ENCODE measurements at regions not wholly inside any gene's neighbourhood (a gene's known extent, or its start where the extent isn't known, plus 50 kb on each side); places are given as distances from the start of the nearest gene placed in this dataset.

- ATAC-seq, result peak; percentile 15; the same call in 2 of the 3 replicates
- DNase-seq (ENCODE audit: extremely low read depth in 1 of 4, low spot score in 3 of 4), result no peak
- no peaks in the 10 kb centered on the region for H3K79me2 ChIP-seq (ENCODE audit: control insufficient read depth, insufficient read depth, low read length)
- 7% methylated on average over 2 of the region's 2 CpGs for WGBS (ENCODE audit: insufficient coverage, low coverage, missing lambda C conversion rate)
- peak overlapping the region in 1 of 2 experiments; percentile 60; a peak in 2 of 4 replicates for H3K9ac ChIP-seq (ENCODE audit: insufficient read depth in 1 of 2, low read depth in 2 of 2, low read length in 2 of 2)
- H3K9me3 ChIP-seq (replicated peaks; ENCODE audit: control insufficient read depth, insufficient read depth, low read depth, low read length), result no peaks in the 10 kb centered on the region
- H3K4me3 ChIP-seq, result no peak overlapping the region
- in situ Hi-C loops (cut with MboI) (no loop called here), intact Hi-C loops (cut with micrococcal nuclease) (loop anchor here (5.0 kb wide), 1 partner anchor 180 kb away; the partner anchor contains the start of gene ZNF770)
- no TSS peak for BruUV-seq (replicated peaks)
- POLR2A ChIA-PET, result interaction anchor here (1.2 to 1.7 kb wide), 2 partner anchors 8 to 14 kb away, joined by 3 to 4 read pairs; no protein-coding TSS in a partner anchor
- H3K27ac ChIP-seq (ENCODE audit: extremely low read depth, low read depth, low read length), result peak overlapping the region; percentile 94
- CTCF ChIA-PET (ENCODE audit: low intra/inter-chr PET ratio), result no interaction called here
- peak overlapping the region; percentile 86 for H2AFZ ChIP-seq (ENCODE audit: low read depth, low read length)
- H4K20me1 ChIP-seq (replicated peaks; ENCODE audit: control insufficient read depth, insufficient read depth, low read length), result no peaks in the 10 kb centered on the region
- H3K4me1 ChIP-seq (replicated peaks in 1 of 2; ENCODE audit: control insufficient read depth in 2 of 2, insufficient read depth in 2 of 2, low read length in 2 of 2), result peaks cover 6 to 40% of the 10 kb centered on the region in 2 experiments; a peak in 4 of 5 replicates
- TF ChIP-seq PBX2 (CRISPR knock-in tag; IDR thresholded peaks at IDR 0.05; ENCODE audit: low read depth), result no peak
- TF ChIP-seq PBX2 (tag; conservative IDR thresholded peaks at IDR 0.05; ENCODE audit: low read depth), result peak; percentile 74
- no peak for TF ChIP-seq CCAR2 (IDR thresholded peaks at IDR 0.05; ENCODE audit: low read depth, low read length)
- TF ChIP-seq MEIS2 (IDR thresholded peaks at IDR 0.05; ENCODE audit: partially characterized antibody), result peak; percentile 81
- TF ChIP-seq TAL1 (IDR thresholded peaks at IDR 0.05), result peak; percentile 26
- TF ChIP-seq CBFB (CRISPR knock-in tag; IDR thresholded peaks at IDR 0.05), result no peak
- TF ChIP-seq ATF3 (IDR thresholded peaks at IDR 0.05), result no peak
- TF ChIP-seq ATF3 (CRISPR knock-in tag; conservative IDR thresholded peaks at IDR 0.05), result no peak
- FAIRE-seq, result no peak
- no peaks in the 10 kb centered on the region for H3K36me3 ChIP-seq (ENCODE audit: control insufficient read depth, insufficient read depth, low read length)
- H3K27me3 ChIP-seq (ENCODE audit: control insufficient read depth in 2 of 2, insufficient read depth in 2 of 2, low read length in 2 of 2), result no peaks in the 10 kb centered on the region
- H3K4me2 ChIP-seq (ENCODE audit: insufficient read depth, low read length), result peak overlapping the region; percentile 20
- H3K9me1 ChIP-seq (ENCODE audit: control insufficient read depth, insufficient read depth, low read length), result no peaks in the 10 kb centered on the region
Measured at GRCh38 chr15:35167675-35168074, 82.6 kb upstream of the NANOGP8 start.
